ENCODE measurements at regions not wholly inside any gene's neighbourhood (a gene's known extent, or its start where the extent isn't known, plus 50 kb on each side); places are given as distances from the start of the nearest gene placed in this dataset.

DNA sequence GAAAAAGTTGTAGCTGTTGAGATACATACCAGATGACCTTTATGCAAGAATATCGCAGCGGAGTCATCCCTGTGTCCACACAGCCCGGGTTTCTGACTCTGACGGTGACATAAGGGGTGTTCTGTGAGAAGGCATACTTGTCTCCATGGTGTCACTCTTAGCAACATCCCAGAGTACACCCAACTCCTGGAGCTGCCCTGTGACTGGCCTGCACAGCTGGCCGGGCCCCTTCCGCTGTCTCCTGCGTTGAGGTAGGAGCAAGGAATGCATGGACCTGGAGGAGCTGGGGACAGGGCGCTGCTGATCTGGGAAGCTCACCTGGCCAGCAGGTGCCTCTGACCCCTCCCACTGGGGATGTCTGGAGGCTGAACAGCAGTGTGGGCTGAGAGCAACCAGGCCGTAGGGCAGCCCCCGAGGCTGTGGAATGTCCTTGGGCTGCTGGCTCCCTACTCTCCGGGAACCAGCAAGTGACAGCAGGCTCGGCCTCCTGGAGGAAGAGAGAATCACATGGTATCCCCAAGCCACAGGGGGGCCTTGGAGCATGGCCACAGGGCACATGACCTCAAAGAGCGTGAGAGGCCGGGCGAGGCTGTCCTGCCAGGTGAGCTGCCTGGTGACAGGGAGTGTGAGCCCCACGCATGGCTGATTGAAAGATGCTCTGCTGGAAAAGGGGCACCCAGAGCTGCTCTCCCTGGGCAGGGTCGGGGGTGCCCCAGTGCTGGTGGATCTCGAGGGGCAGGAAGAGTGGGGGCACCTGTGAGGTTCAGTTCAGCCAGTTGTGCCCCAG lies 113.4 kb downstream of the MRPL36 start:
- WGBS, 3 donors: 57 to 64% (median 59%) methylated on average over 18 of the region's 18 CpGs
- intact Hi-C loops (cut with DNase I): no loop called here
- DNase-seq: no peak
- Histone ChIP-seq H3K9me3 (no peaks in the 10 kb centered on the region), H3K4me1 (ENCODE audit: insufficient read depth) (no peaks in the 10 kb centered on the region), H3K27me3 (no peaks in the 10 kb centered on the region), H3K4me3 (no peak overlapping the region), H3K36me3 (no peaks in the 10 kb centered on the region), H3K27ac (no peak overlapping the region)
- TF ChIP-seq EP300 (IDR thresholded peaks at IDR 0.05): no peak
- TF ChIP-seq POLR2A (IDR thresholded peaks at IDR 0.05): no peak
- no peak for TF ChIP-seq CTCF (IDR thresholded peaks at IDR 0.05)

GRCh38 chr5:1685066-1685465 lies 114.6 kb downstream of the MRPL36 start:
- no peak overlapping the region for H3K4me3 ChIP-seq
- no peaks in the 10 kb centered on the region for H3K4me1 ChIP-seq (ENCODE audit: insufficient read depth)
- WGBS, 3 donors: 69 to 74% (median 72%) methylated on average over 10 of the region's 10 CpGs
- no peaks in the 10 kb centered on the region for H3K27me3 ChIP-seq
- H3K36me3 ChIP-seq: no peaks in the 10 kb centered on the region
- no peak for DNase-seq
- intact Hi-C loops (cut with DNase I): no loop called here
- H3K27ac ChIP-seq: no peak overlapping the region
- no peaks in the 10 kb centered on the region for H3K9me3 ChIP-seq
- TF ChIP-seq EP300 (IDR thresholded peaks at IDR 0.05): no peak
- TF ChIP-seq CTCF (IDR thresholded peaks at IDR 0.05): no peak
- no peak for TF ChIP-seq POLR2A (IDR thresholded peaks at IDR 0.05)

- no peak for TF ChIP-seq CTCF (IDR thresholded peaks at IDR 0.05)
- no peak for TF ChIP-seq POLR2A (IDR thresholded peaks at IDR 0.05)
- Histone ChIP-seq H3K4me3 (no peak overlapping the region), H3K36me3 (no peaks in the 10 kb centered on the region), H3K27ac (no peak overlapping the region), H3K27me3 (no peaks in the 10 kb centered on the region), H3K9me3 (no peaks in the 10 kb centered on the region), H3K4me1 (ENCODE audit: insufficient read depth) (no peaks in the 10 kb centered on the region)
- intact Hi-C loops (cut with DNase I): no loop called here
- DNase-seq: no peak
- 39 to 67% (median 62%) methylated on average over 7 of the region's 7 CpGs for WGBS, 3 donors
Measured at GRCh38 chr5:1681955-1682354, 117.7 kb downstream of the MRPL36 start.

GRCh38 chr5:1673042-1673677 lies 126.5 kb downstream of the MRPL36 start:
- Histone ChIP-seq H3K36me3 (no peaks in the 10 kb centered on the region), H3K4me3 (no peak overlapping the region), H3K27me3 (no peaks in the 10 kb centered on the region), H3K4me1 (ENCODE audit: insufficient read depth) (peaks cover 4% of the 10 kb centered on the region), H3K27ac (no peak overlapping the region), H3K9me3 (no peaks in the 10 kb centered on the region)
- intact Hi-C loops (cut with DNase I): loop anchor here in 1 of 4 donors (10.0 kb wide), 1 partner anchor 372 kb away; no protein-coding TSS in a partner anchor
- TF ChIP-seq CTCF (IDR thresholded peaks at IDR 0.05): no peak
- DNase-seq: no peak
- WGBS, 3 donors: 36 to 43% (median 40%) methylated on average over 25 of the region's 25 CpGs
